ENCODE measurements at regions not wholly inside any gene's neighbourhood (a gene's known extent, or its start where the extent isn't known, plus 50 kb on each side); places are given as distances from the start of the nearest gene placed in this dataset.

DNA sequence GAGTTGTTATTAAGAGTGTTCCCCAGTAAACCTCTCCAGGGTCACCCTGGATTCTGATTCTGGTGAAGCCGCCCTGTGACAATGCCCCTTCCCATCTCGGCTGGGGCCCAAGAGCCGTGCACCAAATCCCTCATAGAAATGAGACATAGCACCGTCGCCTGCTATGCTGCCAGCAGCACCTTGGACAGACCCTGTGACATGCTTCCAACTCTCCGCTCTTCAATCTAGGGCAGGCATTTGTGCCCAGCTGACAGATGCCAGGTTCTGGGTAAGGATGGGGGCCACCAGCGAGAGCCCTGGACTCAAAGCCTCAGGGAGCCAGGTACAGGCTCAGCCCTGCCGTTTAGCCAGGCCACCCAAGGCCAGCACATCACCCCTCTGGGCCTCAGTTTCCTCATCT lies 55.8 kb upstream of the TCF20 start:
- TF ChIP-seq POLR2A (IDR thresholded peaks at IDR 0.05), result no peak
- no peaks in the 10 kb centered on the region for H3K36me3 ChIP-seq
- no peak overlapping the region for H3K4me3 ChIP-seq
- peaks cover 18% of the 10 kb centered on the region for H3K4me1 ChIP-seq
- no peaks in the 10 kb centered on the region for H3K9me3 ChIP-seq
- H3K27ac ChIP-seq, result no peak overlapping the region
- no peak for DNase-seq (ENCODE audit: extremely low spot score in 2 of 2)
- H3K27me3 ChIP-seq, result no peaks in the 10 kb centered on the region
- intact Hi-C loops (cut with DNase I), result no loop called here

DNA sequence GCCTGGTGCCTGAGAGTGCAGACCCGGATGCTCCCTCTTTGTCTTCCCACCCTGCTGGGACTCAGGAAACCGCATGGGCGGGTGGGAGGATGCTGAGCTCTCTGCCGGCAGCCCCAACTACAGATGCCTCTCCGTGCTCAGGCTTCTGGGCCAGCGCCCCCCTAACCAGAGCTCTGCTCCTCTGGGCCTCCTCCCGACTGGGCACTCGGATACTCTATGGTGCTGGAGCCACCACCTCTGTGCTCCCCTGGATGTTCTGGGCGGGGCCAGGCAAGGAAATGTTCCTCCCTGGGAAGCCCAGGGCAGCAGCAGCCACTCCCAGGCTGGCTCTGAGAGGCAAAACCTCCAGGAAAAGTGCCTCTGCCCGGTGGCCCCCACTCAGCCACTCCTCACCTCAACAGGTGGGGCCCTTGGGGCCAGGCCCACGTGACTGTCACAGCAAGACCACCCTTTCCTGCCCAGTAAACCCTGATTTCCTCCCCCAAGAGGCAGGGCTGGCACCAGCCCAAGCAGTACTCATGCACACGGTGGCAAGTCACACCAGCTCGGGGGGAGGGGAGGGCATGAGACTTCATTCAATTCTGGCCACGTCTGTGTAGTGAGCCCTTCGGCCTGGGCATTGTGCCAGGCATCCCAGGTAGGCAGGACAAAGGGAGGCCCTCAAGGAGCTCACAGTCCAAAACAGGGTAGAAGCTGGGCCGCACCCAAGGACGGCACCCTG lies 54.7 kb upstream of the TCF20 start:
- Histone ChIP-seq H3K36me3 (no peaks in the 10 kb centered on the region), H3K27me3 (no peaks in the 10 kb centered on the region), H3K4me3 (no peak overlapping the region), H3K4me1 (peaks cover 12% of the 10 kb centered on the region), H3K27ac (no peak overlapping the region), H3K9me3 (no peaks in the 10 kb centered on the region)
- no peak for TF ChIP-seq POLR2A (IDR thresholded peaks at IDR 0.05)
- TF ChIP-seq POLR2AphosphoS5 (IDR thresholded peaks at IDR 0.05; ENCODE audit: insufficient read depth in 1 of 2, low read depth in 1 of 2), result no peak
- TF ChIP-seq, protein P1, sequence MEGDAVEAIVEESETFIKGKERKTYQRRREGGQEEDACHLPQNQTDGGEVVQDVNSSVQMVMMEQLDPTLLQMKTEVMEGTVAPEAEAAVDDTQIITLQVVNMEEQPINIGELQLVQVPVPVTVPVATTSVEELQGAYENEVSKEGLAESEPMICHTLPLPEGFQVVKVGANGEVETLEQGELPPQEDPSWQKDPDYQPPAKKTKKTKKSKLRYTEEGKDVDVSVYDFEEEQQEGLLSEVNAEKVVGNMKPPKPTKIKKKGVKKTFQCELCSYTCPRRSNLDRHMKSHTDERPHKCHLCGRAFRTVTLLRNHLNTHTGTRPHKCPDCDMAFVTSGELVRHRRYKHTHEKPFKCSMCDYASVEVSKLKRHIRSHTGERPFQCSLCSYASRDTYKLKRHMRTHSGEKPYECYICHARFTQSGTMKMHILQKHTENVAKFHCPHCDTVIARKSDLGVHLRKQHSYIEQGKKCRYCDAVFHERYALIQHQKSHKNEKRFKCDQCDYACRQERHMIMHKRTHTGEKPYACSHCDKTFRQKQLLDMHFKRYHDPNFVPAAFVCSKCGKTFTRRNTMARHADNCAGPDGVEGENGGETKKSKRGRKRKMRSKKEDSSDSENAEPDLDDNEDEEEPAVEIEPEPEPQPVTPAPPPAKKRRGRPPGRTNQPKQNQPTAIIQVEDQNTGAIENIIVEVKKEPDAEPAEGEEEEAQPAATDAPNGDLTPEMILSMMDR (IDR thresholded peaks at IDR 0.05), result no peak
- no peak for DNase-seq (ENCODE audit: extremely low spot score in 2 of 2)
- intact Hi-C loops (cut with DNase I), result no loop called here

DNA sequence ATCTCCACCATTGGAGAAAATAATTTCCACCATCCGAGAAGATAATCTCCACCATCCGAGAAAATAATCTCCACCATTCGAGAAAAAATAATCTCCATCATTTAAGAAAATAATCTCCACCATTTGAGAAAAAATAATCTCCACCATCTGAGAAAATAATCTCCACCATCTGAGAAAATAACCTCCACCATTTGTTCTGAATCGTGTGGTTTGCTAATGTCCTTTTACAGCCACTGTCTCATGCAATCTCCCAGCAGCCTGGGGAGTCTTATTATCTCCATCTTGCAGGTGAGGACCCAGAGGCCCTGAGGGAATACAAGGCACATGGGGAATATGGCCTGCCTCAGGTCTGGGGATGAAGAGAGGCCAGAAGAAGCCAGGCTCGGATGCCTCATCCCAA lies 54.1 kb upstream of the TCF20 start:
- Histone ChIP-seq H3K4me1 (peaks cover 12% of the 10 kb centered on the region), H3K36me3 (no peaks in the 10 kb centered on the region), H3K27ac (no peak overlapping the region), H3K9me3 (no peaks in the 10 kb centered on the region), H3K27me3 (no peaks in the 10 kb centered on the region), H3K4me3 (no peak overlapping the region)
- intact Hi-C loops (cut with DNase I), result no loop called here
- TF ChIP-seq POLR2A (IDR thresholded peaks at IDR 0.05), result no peak
- no peak for TF ChIP-seq POLR2AphosphoS5 (IDR thresholded peaks at IDR 0.05; ENCODE audit: insufficient read depth in 1 of 2, low read depth in 1 of 2)
- TF ChIP-seq, protein P1 (IDR thresholded peaks at IDR 0.05), result no peak
- no peak for DNase-seq (ENCODE audit: extremely low spot score in 2 of 2)

DNA sequence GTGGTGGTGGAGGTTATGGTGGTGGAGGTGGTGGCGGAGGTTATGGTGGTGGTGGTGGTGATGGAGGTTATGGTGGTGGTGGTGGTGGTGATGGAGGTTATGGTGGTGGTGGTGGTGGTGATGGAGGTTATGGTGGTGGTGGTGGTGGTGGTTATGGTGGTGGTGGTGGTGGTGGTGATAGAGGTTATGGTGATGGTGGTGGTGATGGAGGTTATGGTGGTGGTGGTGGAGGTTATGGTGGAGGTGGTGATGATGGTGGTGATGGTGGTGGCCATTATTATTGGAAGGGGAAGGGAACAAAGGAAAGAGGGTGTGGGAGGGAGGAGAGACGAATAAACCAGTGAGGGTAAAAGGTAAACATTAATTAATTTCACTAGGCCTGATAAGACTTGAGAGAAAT lies 53.5 kb upstream of the TCF20 start:
- H3K27ac ChIP-seq, result no peak overlapping the region
- intact Hi-C loops (cut with DNase I), result no loop called here
- peaks cover 12% of the 10 kb centered on the region for H3K4me1 ChIP-seq
- DNase-seq (ENCODE audit: extremely low spot score in 2 of 2), result no peak
- no peaks in the 10 kb centered on the region for H3K9me3 ChIP-seq
- H3K4me3 ChIP-seq, result no peak overlapping the region
- no peaks in the 10 kb centered on the region for H3K27me3 ChIP-seq
- TF ChIP-seq POLR2AphosphoS5 (IDR thresholded peaks at IDR 0.05; ENCODE audit: insufficient read depth in 1 of 2, low read depth in 1 of 2) (no peak), POLR2A (IDR thresholded peaks at IDR 0.05) (no peak)
- TF ChIP-seq, protein P1 (IDR thresholded peaks at IDR 0.05), result no peak
- no peaks in the 10 kb centered on the region for H3K36me3 ChIP-seq

DNA sequence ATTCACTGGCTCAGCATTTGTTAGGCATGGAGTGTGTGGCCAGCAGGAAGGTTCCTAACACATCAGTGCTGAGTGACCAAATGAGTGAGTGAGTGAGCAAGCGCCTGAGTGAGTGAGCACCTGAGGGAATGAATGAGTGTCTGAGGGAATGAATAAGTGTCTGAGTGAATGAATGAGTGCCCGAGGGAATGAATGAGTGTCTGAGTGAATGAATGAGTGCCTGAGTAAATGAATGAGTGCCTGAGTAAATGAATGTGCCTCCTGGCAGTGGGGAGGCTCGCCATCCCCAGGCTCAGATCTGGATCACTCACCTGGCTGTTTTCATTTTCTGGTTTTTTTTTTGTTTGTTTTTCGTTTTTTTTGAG lies 52.1 kb upstream of the TCF20 start:
- Histone ChIP-seq H3K9me3 (no peaks in the 10 kb centered on the region), H3K4me1 (peaks cover 19% of the 10 kb centered on the region), H3K36me3 (no peaks in the 10 kb centered on the region), H3K27me3 (no peaks in the 10 kb centered on the region), H3K27ac (no peak overlapping the region), H3K4me3 (no peak overlapping the region)
- DNase-seq (ENCODE audit: extremely low spot score in 2 of 2), result no peak
- TF ChIP-seq, protein P1 (IDR thresholded peaks at IDR 0.05), result no peak
- TF ChIP-seq POLR2AphosphoS5 (IDR thresholded peaks at IDR 0.05; ENCODE audit: insufficient read depth in 1 of 2, low read depth in 1 of 2) (no peak), POLR2A (IDR thresholded peaks at IDR 0.05) (no peak)
- intact Hi-C loops (cut with DNase I), result no loop called here
